ENCODE measurements at regions not wholly inside any gene's neighbourhood (a gene's known extent, or its start where the extent isn't known, plus 50 kb on each side); places are given as distances from the start of the nearest gene placed in this dataset.
"Not testable (repeated sequence)": the region's sequence is repeated elsewhere in the genome, so short reads cannot be mapped to it uniquely, and the experiment has no call there.

GRCh38 chr4:77306496-77306895, 149.5 kb downstream of the CCNG2 start:
- DNase-seq (ENCODE audit: low spot score) = no peak

GRCh38 chr4:77308843-77309242, 151.8 kb downstream of the CCNG2 start:
- DNase-seq (ENCODE audit: low spot score) = peak; percentile 41

- DNase-seq (ENCODE audit: low spot score) = no peak
Observed at GRCh38 chr4:77309496-77309895, 152.5 kb downstream of the CCNG2 start.

- no peak for DNase-seq (ENCODE audit: low spot score)
Observed at GRCh38 chr4:77310931-77311330, 153.9 kb downstream of the CCNG2 start.

- no peak for DNase-seq (ENCODE audit: low spot score)
Observed at GRCh38 chr4:77314697-77315096, 157.7 kb downstream of the CCNG2 start.

GRCh38 chr4:77327151-77327550, 170.1 kb downstream of the CCNG2 start:
- DNase-seq (ENCODE audit: low spot score) = no peak

GRCh38 chr4:77332696-77333270, 175.8 kb downstream of the CCNG2 start:
- no peak for DNase-seq (ENCODE audit: low spot score)

GRCh38 chr4:77336411-77337142, 179.6 kb downstream of the CCNG2 start:
- no peak for DNase-seq (ENCODE audit: low spot score)

- DNase-seq (ENCODE audit: low spot score) = no peak
Observed at GRCh38 chr4:77342170-77342810, 185.3 kb downstream of the CCNG2 start.

- DNase-seq (ENCODE audit: low spot score) = no peak
Observed at GRCh38 chr4:77344001-77344400, 187.0 kb downstream of the CCNG2 start.

- no peak for DNase-seq (ENCODE audit: low spot score)
Observed at GRCh38 chr4:77344784-77345183, 187.8 kb downstream of the CCNG2 start.

- DNase-seq (ENCODE audit: low spot score) = no peak
Observed at GRCh38 chr4:77347351-77347966, 190.5 kb downstream of the CCNG2 start.

GRCh38 chr4:77348815-77349214, 191.8 kb downstream of the CCNG2 start:
- DNase-seq (ENCODE audit: low spot score) = no peak

GRCh38 chr4:77349364-77349763, 192.4 kb downstream of the CCNG2 start:
- DNase-seq (ENCODE audit: low spot score) = no peak

- DNase-seq (ENCODE audit: low spot score) = no peak
Observed at GRCh38 chr4:77349796-77350195, 192.8 kb downstream of the CCNG2 start.

- DNase-seq (ENCODE audit: low spot score) = no peak
Observed at GRCh38 chr4:77352192-77352591, 195.2 kb downstream of the CCNG2 start.

GRCh38 chr4:77353724-77354315, 196.8 kb downstream of the CCNG2 start:
- DNase-seq (ENCODE audit: low spot score) = not testable (repeated sequence)

- DNase-seq (ENCODE audit: low spot score) = no peak
Observed at GRCh38 chr4:77354550-77354949, 197.5 kb downstream of the CCNG2 start.

- DNase-seq (ENCODE audit: low spot score) = no peak
Observed at GRCh38 chr4:77355731-77356130, 198.7 kb downstream of the CCNG2 start.

GRCh38 chr4:77358315-77358928, 201.4 kb downstream of the CCNG2 start:
- peak; percentile 51 for DNase-seq (ENCODE audit: low spot score)

- no peak for DNase-seq (ENCODE audit: low spot score)
Observed at GRCh38 chr4:77360451-77360850, 203.4 kb downstream of the CCNG2 start.

GRCh38 chr4:77366876-77367275, 209.9 kb downstream of the CCNG2 start:
- not testable (repeated sequence) for DNase-seq (ENCODE audit: low spot score)
